ENCODE measurements at regions not wholly inside any gene's neighbourhood (a gene's known extent, or its start where the extent isn't known, plus 50 kb on each side); places are given as distances from the start of the nearest gene placed in this dataset.

- H4K20me1 ChIP-seq (ENCODE audit: low read depth) = peaks cover 8% of the 10 kb centered on the region
- Mint-ChIP-seq H3K9me3 (no peaks in the 10 kb centered on the region), H3K4me1 (peaks cover 21% of the 10 kb centered on the region), H3K27me3 (ENCODE audit: insufficient read depth, low read depth) (peaks cover 8% of the 10 kb centered on the region), H3K4me3 (no peak overlapping the region), H3K36me3 (no peaks in the 10 kb centered on the region), H3K27ac (no peak overlapping the region)
- TF ChIP-seq EZH2 (IDR thresholded peaks at IDR 0.05) (no peak), EZH2phosphoT487 (IDR thresholded peaks at IDR 0.05) (no peak), CTCF (IDR thresholded peaks at IDR 0.05) (no peak)
- no peak overlapping the region for H3K4me3 ChIP-seq
- no peaks in the 10 kb centered on the region for H3K36me3 ChIP-seq
- peaks cover 12% of the 10 kb centered on the region for H3F3A ChIP-seq (ENCODE audit: low read depth)
- H3K27me3 ChIP-seq = no peaks in the 10 kb centered on the region
- no peak overlapping the region for H3K27ac ChIP-seq
- no peaks in the 10 kb centered on the region for H3K9me3 ChIP-seq (ENCODE audit: low read depth)
- peaks cover 18% of the 10 kb centered on the region for H3K4me1 ChIP-seq
- DNase-seq (ENCODE audit: low spot score) = no peak
- no peak overlapping the region for H2AFZ ChIP-seq (replicated peaks)
- H3K79me2 ChIP-seq (ENCODE audit: low read depth) = no peaks in the 10 kb centered on the region
- H3K4me2 ChIP-seq = no peak overlapping the region
- no peak overlapping the region for H3K9ac ChIP-seq
Measured at GRCh38 chr9:4932681-4933080, 52.4 kb upstream of the JAK2 start.

- Histone ChIP-seq H3K9me3 (ENCODE audit: low read depth) (no peaks in the 10 kb centered on the region), H3K27ac (no peak overlapping the region), H3F3A (ENCODE audit: low read depth) (peaks cover 12% of the 10 kb centered on the region), H3K79me2 (ENCODE audit: low read depth) (no peaks in the 10 kb centered on the region), H3K4me1 (peaks cover 18% of the 10 kb centered on the region), H3K4me3 (no peak overlapping the region), H3K27me3 (no peaks in the 10 kb centered on the region), H3K9ac (no peak overlapping the region), H2AFZ (replicated peaks) (no peak overlapping the region), H4K20me1 (ENCODE audit: low read depth) (peaks cover 8% of the 10 kb centered on the region), H3K36me3 (no peaks in the 10 kb centered on the region), H3K4me2 (no peak overlapping the region)
- TF ChIP-seq EZH2 (IDR thresholded peaks at IDR 0.05) (no peak), CTCF (IDR thresholded peaks at IDR 0.05) (no peak), EZH2phosphoT487 (IDR thresholded peaks at IDR 0.05) (no peak)
- peaks cover 8% of the 10 kb centered on the region for H3K27me3 Mint-ChIP-seq (ENCODE audit: insufficient read depth, low read depth)
- H3K4me1 Mint-ChIP-seq = peaks cover 21% of the 10 kb centered on the region
- H3K36me3 Mint-ChIP-seq = no peaks in the 10 kb centered on the region
- DNase-seq (ENCODE audit: low spot score) = no peak
- H3K9me3 Mint-ChIP-seq = no peaks in the 10 kb centered on the region
- H3K4me3 Mint-ChIP-seq = no peak overlapping the region
- H3K27ac Mint-ChIP-seq = no peak overlapping the region
Measured at GRCh38 chr9:4933177-4933576, 51.9 kb upstream of the JAK2 start.

GRCh38 chr9:4933861-4934260, 51.2 kb upstream of the JAK2 start:
- peaks cover 12% of the 10 kb centered on the region for H3F3A ChIP-seq (ENCODE audit: low read depth)
- no peaks in the 10 kb centered on the region for H3K9me3 ChIP-seq (ENCODE audit: low read depth)
- no peak overlapping the region for H3K27ac ChIP-seq
- Mint-ChIP-seq H3K9me3 (no peaks in the 10 kb centered on the region), H3K36me3 (no peaks in the 10 kb centered on the region), H3K4me3 (no peak overlapping the region), H3K27me3 (ENCODE audit: insufficient read depth, low read depth) (peaks cover 8% of the 10 kb centered on the region), H3K27ac (no peak overlapping the region), H3K4me1 (peaks cover 21% of the 10 kb centered on the region)
- H3K4me2 ChIP-seq = no peak overlapping the region
- peaks cover 18% of the 10 kb centered on the region for H3K4me1 ChIP-seq
- H3K79me2 ChIP-seq (ENCODE audit: low read depth) = no peaks in the 10 kb centered on the region
- no peaks in the 10 kb centered on the region for H3K36me3 ChIP-seq
- peaks cover 8% of the 10 kb centered on the region for H4K20me1 ChIP-seq (ENCODE audit: low read depth)
- TF ChIP-seq EZH2 (IDR thresholded peaks at IDR 0.05) (no peak), EZH2phosphoT487 (IDR thresholded peaks at IDR 0.05) (no peak), CTCF (IDR thresholded peaks at IDR 0.05) (no peak)
- H3K4me3 ChIP-seq = no peak overlapping the region
- no peak overlapping the region for H3K9ac ChIP-seq
- H3K27me3 ChIP-seq = no peaks in the 10 kb centered on the region
- no peak for DNase-seq (ENCODE audit: low spot score)
- no peak overlapping the region for H2AFZ ChIP-seq (replicated peaks)

Measured in neural progenitor cell (in vitro differentiated cells).